BE2C (cell line): ENCODE measurements at regions not wholly inside any gene's neighbourhood (a gene's known extent, or its start where the extent isn't known, plus 50 kb on each side); places are given as distances from the start of the nearest gene placed in this dataset.
"Not testable (repeated sequence)": the region's sequence is repeated elsewhere in the genome, so short reads cannot be mapped to it uniquely, and the experiment has no call there.

Source experiments
- DNase-seq: peaks from one replicate; pipeline ENCODE4 v3.0.0-alpha.2; 2020
- H3K27me3 ChIP-seq: fragments of 250-450 bp; sonication (Bioruptor Pico); 2 replicates; pipeline ENCODE4 v1.5.1; 2020; ENCODE audit warnings: mild to moderate bottlenecking
- H3K36me3 ChIP-seq: fragments of 250-450 bp; sonication (Bioruptor Pico); 2 replicates; pipeline ENCODE4 v1.5.1; 2020; ENCODE audit warnings: mild to moderate bottlenecking
- H3K4me1 ChIP-seq: fragments of 250-450 bp; sonication (Bioruptor Pico); 2 replicates; pipeline ENCODE4 v1.5.1; 2020
- H3K4me3 ChIP-seq: 2 replicates; pipeline ENCODE4 v1.5.1; 2011; ENCODE audit warnings: low read depth, low read length
- H3K9me3 ChIP-seq: fragments of 250-450 bp; sonication (Bioruptor Pico); 2 replicates; pipeline ENCODE4 v1.5.1; 2020
- TF ChIP-seq, protein P1 (sequence below): IDR thresholded peaks from 2 replicates; pipeline ENCODE4 v1.5.1; 2012; ENCODE audit warnings: mild to moderate bottlenecking, low read depth, low read length

DNA sequence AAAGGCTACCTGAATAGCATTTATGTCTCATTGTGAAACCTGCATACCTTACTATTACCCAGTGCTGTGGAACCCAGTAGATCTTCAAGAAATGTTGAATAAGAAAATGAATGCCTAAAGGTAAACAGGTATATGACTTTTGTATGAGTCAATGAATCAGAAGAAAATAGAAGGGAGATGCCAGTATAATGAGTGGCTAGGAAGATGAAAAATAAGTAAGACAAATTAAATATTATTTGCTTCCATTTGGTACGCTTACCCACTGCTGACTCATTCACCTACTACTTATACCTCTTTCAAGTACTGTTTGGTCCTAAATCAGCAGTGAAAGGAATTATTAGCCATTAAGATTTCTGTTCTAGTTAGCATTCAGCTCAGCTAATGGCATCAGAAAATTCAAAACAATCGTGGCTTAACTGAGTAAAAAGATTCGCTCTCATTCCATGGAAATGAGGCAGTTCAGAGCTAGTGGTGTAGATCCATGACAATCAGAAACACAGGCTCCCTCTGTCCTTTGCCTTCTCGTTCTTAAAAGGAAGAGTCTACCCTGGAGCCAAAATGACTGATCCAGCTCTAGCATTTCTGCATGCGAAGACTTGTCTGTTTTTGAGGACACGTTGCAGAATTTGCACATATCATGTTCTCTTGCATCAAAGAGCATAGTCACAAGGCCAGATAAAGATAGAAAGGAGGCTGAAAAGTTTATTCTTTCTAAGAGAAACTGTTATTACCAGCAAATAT is 705.8 kb upstream of the USP15 start:
- Histone ChIP-seq H3K27me3 (no peaks in the 10 kb centered on the region), H3K4me3 (no peak overlapping the region), H3K4me1 (no peaks in the 10 kb centered on the region), H3K9me3 (no peaks in the 10 kb centered on the region), H3K36me3 (no peaks in the 10 kb centered on the region)
- TF ChIP-seq, protein P1, sequence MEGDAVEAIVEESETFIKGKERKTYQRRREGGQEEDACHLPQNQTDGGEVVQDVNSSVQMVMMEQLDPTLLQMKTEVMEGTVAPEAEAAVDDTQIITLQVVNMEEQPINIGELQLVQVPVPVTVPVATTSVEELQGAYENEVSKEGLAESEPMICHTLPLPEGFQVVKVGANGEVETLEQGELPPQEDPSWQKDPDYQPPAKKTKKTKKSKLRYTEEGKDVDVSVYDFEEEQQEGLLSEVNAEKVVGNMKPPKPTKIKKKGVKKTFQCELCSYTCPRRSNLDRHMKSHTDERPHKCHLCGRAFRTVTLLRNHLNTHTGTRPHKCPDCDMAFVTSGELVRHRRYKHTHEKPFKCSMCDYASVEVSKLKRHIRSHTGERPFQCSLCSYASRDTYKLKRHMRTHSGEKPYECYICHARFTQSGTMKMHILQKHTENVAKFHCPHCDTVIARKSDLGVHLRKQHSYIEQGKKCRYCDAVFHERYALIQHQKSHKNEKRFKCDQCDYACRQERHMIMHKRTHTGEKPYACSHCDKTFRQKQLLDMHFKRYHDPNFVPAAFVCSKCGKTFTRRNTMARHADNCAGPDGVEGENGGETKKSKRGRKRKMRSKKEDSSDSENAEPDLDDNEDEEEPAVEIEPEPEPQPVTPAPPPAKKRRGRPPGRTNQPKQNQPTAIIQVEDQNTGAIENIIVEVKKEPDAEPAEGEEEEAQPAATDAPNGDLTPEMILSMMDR, result no peak
- DNase-seq, result no peak

- H3K4me1 ChIP-seq, result no peaks in the 10 kb centered on the region
- TF ChIP-seq, protein P1, result no peak
- no peaks in the 10 kb centered on the region for H3K36me3 ChIP-seq
- no peaks in the 10 kb centered on the region for H3K27me3 ChIP-seq
- no peaks in the 10 kb centered on the region for H3K9me3 ChIP-seq
- no peak overlapping the region for H3K4me3 ChIP-seq
- no peak for DNase-seq
These were observed 696.3 kb upstream of the USP15 start for GRCh38 chr12:61563665-61564450.

DNA sequence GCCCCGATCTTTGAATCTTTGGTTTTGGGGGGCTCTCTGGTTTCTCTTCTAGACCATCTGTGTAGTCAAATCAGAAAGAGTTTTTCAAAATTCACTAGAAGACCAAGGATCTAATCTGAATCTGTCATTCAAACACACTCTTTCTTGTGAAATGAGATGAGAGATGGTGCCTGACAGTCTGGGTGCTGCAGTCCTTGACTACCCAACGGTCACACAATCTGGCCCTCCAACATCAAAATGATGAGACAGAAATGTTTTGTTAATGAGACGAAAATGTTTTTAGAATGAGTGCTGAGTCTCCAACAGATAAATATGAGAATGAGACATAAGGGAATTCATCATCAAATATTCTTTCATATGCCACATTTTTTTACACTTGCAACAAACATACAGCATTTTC is 695.7 kb upstream of the USP15 start:
- H3K4me3 ChIP-seq, result no peak overlapping the region
- DNase-seq, result no peak
- no peaks in the 10 kb centered on the region for H3K27me3 ChIP-seq
- no peaks in the 10 kb centered on the region for H3K4me1 ChIP-seq
- TF ChIP-seq, protein P1, result no peak
- H3K36me3 ChIP-seq, result no peaks in the 10 kb centered on the region
- no peaks in the 10 kb centered on the region for H3K9me3 ChIP-seq

DNA sequence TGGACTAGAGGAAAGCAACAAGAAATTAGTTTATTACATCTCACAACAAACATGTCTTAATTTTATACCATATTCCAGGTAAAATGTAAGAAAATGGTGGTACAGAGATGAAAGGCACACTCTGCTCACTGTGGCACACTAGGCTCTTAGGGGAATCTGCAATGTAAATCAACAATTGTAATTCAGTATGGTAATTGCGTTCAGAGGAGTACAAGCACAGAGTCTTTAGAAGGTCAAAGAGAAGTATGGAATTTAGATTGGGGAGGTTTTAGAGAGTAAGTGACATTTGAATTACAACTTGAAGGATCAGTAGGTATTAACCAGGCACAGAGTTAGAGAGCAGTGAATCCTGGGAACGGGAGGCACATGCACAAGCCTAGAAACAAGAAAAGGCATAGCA is 694.0 kb upstream of the USP15 start:
- Histone ChIP-seq H3K4me1 (no peaks in the 10 kb centered on the region), H3K4me3 (no peak overlapping the region), H3K9me3 (no peaks in the 10 kb centered on the region), H3K27me3 (no peaks in the 10 kb centered on the region), H3K36me3 (no peaks in the 10 kb centered on the region)
- no peak for DNase-seq
- TF ChIP-seq, protein P1, result no peak

GRCh38 chr12:61574339-61574738 is 685.9 kb upstream of the USP15 start:
- H3K9me3 ChIP-seq, result no peaks in the 10 kb centered on the region; the same call in 1 of the 2 replicates
- TF ChIP-seq, protein P1, result no peak
- H3K27me3 ChIP-seq, result no peaks in the 10 kb centered on the region
- H3K4me1 ChIP-seq, result no peaks in the 10 kb centered on the region
- H3K4me3 ChIP-seq, result no peak overlapping the region
- H3K36me3 ChIP-seq, result no peaks in the 10 kb centered on the region
- no peak for DNase-seq

DNA sequence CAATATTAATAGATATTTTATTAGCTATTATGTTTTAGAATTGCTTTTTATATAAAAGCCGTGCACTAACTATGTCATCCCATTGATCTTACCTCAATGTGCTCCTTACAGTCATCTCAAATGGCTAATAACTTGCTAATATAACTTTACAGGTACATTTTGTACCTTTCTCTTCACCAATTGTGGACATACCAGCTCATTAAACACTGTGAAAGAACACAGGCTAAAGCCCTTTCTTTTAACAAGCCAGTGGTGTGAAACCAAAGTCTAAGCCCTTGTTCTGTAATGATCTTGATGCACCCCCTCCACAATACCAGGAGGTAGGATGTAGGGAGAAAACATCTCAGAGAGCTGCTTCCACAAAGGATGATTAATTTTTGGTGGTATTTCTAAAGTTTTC is 675.3 kb upstream of the USP15 start:
- Histone ChIP-seq H3K4me3 (no peak overlapping the region), H3K4me1 (no peaks in the 10 kb centered on the region), H3K27me3 (no peaks in the 10 kb centered on the region), H3K9me3 (no peaks in the 10 kb centered on the region), H3K36me3 (no peaks in the 10 kb centered on the region)
- no peak for DNase-seq
- TF ChIP-seq, protein P1, result no peak

DNA sequence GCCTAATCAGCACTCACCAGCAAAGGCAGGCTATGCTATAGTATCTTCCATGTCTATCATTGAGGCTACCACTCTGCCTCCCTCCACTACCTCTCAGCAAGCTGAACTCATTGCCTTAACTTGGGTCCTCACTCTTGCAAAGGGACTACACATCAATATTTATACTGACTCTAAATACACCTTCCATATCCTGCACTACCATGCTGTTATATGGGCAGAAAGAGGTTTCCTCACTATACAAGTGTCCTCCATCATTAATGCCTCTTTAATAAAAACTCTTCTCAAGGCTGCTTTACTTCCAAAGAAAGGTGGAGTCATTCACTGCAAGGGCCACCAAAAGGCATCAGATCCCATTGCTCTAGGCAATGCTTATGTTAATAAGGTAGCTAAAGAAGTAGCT is 669.3 kb upstream of the USP15 start:
- not testable (repeated sequence) for H3K36me3 ChIP-seq, H3K27me3 ChIP-seq, DNase-seq, H3K9me3 ChIP-seq, H3K4me3 ChIP-seq, H3K4me1 ChIP-seq
